ENCODE measurements at regions not wholly inside any gene's neighbourhood (a gene's known extent, or its start where the extent isn't known, plus 50 kb on each side); places are given as distances from the start of the nearest gene placed in this dataset.

DNA sequence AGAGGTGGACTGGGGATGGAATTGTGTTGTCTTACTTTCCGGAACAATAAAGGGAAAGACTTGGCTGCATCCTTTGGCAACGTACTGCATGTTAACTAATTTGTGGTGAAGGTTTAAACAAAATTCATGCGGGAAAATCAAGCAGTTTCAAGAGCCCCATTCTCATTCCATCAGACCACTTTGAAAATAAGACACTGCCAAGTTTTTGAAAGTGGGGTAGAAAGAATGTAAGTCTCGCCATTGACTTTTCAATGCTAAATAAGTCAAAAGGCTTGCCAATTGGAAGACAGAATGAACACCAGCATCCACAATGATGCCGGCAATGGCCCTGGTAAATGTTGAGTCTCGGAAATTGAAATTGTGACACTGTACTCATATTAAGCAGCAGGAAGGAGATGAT, 322.0 kb downstream of the RND3 start:
- intact Hi-C loops (cut with micrococcal nuclease; ENCODE audit: unreplicated experiment) = no loop called here
- TF ChIP-seq, protein P1, sequence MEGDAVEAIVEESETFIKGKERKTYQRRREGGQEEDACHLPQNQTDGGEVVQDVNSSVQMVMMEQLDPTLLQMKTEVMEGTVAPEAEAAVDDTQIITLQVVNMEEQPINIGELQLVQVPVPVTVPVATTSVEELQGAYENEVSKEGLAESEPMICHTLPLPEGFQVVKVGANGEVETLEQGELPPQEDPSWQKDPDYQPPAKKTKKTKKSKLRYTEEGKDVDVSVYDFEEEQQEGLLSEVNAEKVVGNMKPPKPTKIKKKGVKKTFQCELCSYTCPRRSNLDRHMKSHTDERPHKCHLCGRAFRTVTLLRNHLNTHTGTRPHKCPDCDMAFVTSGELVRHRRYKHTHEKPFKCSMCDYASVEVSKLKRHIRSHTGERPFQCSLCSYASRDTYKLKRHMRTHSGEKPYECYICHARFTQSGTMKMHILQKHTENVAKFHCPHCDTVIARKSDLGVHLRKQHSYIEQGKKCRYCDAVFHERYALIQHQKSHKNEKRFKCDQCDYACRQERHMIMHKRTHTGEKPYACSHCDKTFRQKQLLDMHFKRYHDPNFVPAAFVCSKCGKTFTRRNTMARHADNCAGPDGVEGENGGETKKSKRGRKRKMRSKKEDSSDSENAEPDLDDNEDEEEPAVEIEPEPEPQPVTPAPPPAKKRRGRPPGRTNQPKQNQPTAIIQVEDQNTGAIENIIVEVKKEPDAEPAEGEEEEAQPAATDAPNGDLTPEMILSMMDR (IDR thresholded peaks at IDR 0.05) = no peak
- TF ChIP-seq, protein P2, sequence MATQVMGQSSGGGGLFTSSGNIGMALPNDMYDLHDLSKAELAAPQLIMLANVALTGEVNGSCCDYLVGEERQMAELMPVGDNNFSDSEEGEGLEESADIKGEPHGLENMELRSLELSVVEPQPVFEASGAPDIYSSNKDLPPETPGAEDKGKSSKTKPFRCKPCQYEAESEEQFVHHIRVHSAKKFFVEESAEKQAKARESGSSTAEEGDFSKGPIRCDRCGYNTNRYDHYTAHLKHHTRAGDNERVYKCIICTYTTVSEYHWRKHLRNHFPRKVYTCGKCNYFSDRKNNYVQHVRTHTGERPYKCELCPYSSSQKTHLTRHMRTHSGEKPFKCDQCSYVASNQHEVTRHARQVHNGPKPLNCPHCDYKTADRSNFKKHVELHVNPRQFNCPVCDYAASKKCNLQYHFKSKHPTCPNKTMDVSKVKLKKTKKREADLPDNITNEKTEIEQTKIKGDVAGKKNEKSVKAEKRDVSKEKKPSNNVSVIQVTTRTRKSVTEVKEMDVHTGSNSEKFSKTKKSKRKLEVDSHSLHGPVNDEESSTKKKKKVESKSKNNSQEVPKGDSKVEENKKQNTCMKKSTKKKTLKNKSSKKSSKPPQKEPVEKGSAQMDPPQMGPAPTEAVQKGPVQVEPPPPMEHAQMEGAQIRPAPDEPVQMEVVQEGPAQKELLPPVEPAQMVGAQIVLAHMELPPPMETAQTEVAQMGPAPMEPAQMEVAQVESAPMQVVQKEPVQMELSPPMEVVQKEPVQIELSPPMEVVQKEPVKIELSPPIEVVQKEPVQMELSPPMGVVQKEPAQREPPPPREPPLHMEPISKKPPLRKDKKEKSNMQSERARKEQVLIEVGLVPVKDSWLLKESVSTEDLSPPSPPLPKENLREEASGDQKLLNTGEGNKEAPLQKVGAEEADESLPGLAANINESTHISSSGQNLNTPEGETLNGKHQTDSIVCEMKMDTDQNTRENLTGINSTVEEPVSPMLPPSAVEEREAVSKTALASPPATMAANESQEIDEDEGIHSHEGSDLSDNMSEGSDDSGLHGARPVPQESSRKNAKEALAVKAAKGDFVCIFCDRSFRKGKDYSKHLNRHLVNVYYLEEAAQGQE (IDR thresholded peaks at IDR 0.05; ENCODE audit: insufficient read depth in 1 of 2, low read depth in 2 of 2, low read length in 1 of 2) = no peak
- no peak for TF ChIP-seq TCF7L2 (IDR thresholded peaks at IDR 0.05; ENCODE audit: low read depth, low read length)
- TF ChIP-seq SIN3A (IDR thresholded peaks at IDR 0.05; ENCODE audit: borderline replicate concordance, insufficient read depth, low read depth, low read length) = no peak
- TF ChIP-seq POLR2AphosphoS5 (IDR thresholded peaks at IDR 0.05; ENCODE audit: low read depth, low read length) = no peak
- Histone ChIP-seq H3K27me3 (ENCODE audit: control insufficient read depth, insufficient read depth, low read length) (no peaks in the 10 kb centered on the region), H3K36me3 (ENCODE audit: control insufficient read depth, insufficient read depth, low read length) (no peaks in the 10 kb centered on the region), H3K4me3 (ENCODE audit: low read depth in 2 of 2, low read length in 2 of 2) (no peak overlapping the region), H3K9me3 (ENCODE audit: control insufficient read depth, insufficient read depth, low read depth, low read length) (no peaks in the 10 kb centered on the region), H3K27ac (ENCODE audit: low read length) (peak overlapping the region; percentile 77; the same call in 1 of the 2 replicates), H3K4me1 (ENCODE audit: control insufficient read depth, insufficient read depth, low read length) (peaks cover 19% of the 10 kb centered on the region)
- in situ Hi-C loops (cut with HindIII; ENCODE audit: low pct_unique_long_range_greater_than_20kb, low sequenced_read_pairs) = no loop called here
- POLR2A ChIA-PET = no interaction called here
- DNase-seq (ENCODE audit: low read depth, low spot score) (no peak), ATAC-seq (no peak)
- no TSS peak for BruUV-seq (replicated peaks)
- CTCF ChIA-PET = no interaction called here

DNA sequence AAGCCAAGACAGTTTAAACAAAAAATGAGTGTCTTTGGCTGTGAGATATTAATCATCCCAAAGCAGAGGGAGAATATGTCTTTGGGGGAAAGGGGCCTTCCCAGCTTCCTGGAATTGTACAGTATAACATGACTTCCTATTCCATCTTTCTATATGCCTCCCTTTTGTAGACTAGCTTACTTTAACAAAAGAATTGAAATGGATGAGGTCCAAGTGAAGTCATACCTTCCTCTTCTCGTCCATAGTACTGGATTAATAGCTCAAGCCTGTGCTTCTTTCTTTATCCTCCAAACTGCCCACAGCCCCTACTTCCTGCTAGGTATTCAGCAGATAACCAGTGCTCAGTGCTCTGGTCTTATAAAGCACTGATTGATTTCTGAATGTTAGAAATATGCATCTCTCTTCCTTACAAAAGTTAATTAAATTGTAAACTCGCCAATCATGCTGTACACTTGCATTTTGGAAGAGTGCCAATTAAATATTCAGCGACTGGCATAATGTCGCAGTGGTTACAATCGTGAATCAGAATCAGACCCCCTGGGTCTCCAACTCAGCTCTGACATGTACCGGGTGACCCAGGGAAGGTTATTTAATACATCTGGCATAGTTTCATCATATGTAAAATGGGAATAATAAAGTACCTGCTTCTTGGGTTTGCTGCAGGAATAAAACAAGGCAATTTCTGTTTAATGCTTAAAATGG, 325.1 kb downstream of the RND3 start:
- H3K4me3 ChIP-seq (ENCODE audit: low read depth in 2 of 2, low read length in 2 of 2) = no peak overlapping the region
- peaks cover 11% of the 10 kb centered on the region for H3K4me1 ChIP-seq (ENCODE audit: control insufficient read depth, insufficient read depth, low read length)
- no peaks in the 10 kb centered on the region for H3K36me3 ChIP-seq (ENCODE audit: control insufficient read depth, insufficient read depth, low read length)
- H3K9me3 ChIP-seq (ENCODE audit: control insufficient read depth, insufficient read depth, low read depth, low read length) = no peaks in the 10 kb centered on the region
- peak overlapping the region; percentile 31; the same call in 1 of the 2 replicates for H3K27ac ChIP-seq (ENCODE audit: low read length)
- no peak for DNase-seq (ENCODE audit: low read depth, low spot score)
- intact Hi-C loops (cut with micrococcal nuclease; ENCODE audit: unreplicated experiment) (no loop called here), in situ Hi-C loops (cut with HindIII; ENCODE audit: low pct_unique_long_range_greater_than_20kb, low sequenced_read_pairs) (no loop called here)
- BruUV-seq (replicated peaks) = no TSS peak
- TF ChIP-seq SIN3A (IDR thresholded peaks at IDR 0.05; ENCODE audit: borderline replicate concordance, insufficient read depth, low read depth, low read length) = no peak
- ATAC-seq = no peak
- ChIA-PET CTCF (no interaction called here), POLR2A (no interaction called here)
- no peaks in the 10 kb centered on the region for H3K27me3 ChIP-seq (ENCODE audit: control insufficient read depth, insufficient read depth, low read length)

DNA sequence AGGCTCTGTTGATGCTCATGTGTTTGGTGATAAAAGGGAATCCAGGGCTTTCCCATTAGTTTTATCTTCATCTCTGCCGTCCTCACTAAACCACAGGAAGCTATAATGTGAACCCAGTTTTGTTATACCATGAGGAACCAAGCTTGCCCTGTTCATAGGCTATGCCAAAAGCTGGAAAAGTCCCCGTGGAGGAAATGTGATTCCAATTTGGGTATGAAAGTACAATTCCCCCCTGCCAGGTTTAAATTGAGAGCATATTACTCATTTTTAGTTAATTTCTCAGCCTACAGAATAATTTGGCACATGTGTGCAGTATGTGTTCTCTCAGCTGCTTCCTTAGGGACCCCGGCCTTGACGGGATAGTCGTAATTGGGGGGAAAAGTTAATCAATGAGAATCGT, 327.4 kb downstream of the RND3 start:
- TF ChIP-seq POLR2AphosphoS5 (IDR thresholded peaks at IDR 0.05; ENCODE audit: low read depth, low read length) (no peak), SIN3A (IDR thresholded peaks at IDR 0.05; ENCODE audit: borderline replicate concordance, insufficient read depth, low read depth, low read length) (no peak), TCF7L2 (IDR thresholded peaks at IDR 0.05; ENCODE audit: low read depth, low read length) (no peak)
- TF ChIP-seq, protein P2 (IDR thresholded peaks at IDR 0.05; ENCODE audit: insufficient read depth in 1 of 2, low read depth in 2 of 2, low read length in 1 of 2) = no peak
- TF ChIP-seq, protein P1 (IDR thresholded peaks at IDR 0.05) = no peak
- in situ Hi-C loops (cut with HindIII; ENCODE audit: low pct_unique_long_range_greater_than_20kb, low sequenced_read_pairs) = no loop called here
- DNase-seq (ENCODE audit: low read depth, low spot score) (no peak), ATAC-seq (no peak)
- H3K4me3 ChIP-seq (ENCODE audit: low read depth in 2 of 2, low read length in 2 of 2) = no peak overlapping the region
- BruUV-seq (replicated peaks) = no TSS peak
- no peaks in the 10 kb centered on the region for H3K36me3 ChIP-seq (ENCODE audit: control insufficient read depth, insufficient read depth, low read length)
- POLR2A ChIA-PET = no interaction called here
- CTCF ChIA-PET = no interaction called here
- no peaks in the 10 kb centered on the region for H3K27me3 ChIP-seq (ENCODE audit: control insufficient read depth, insufficient read depth, low read length)
- no peak overlapping the region; the same call in 1 of the 2 replicates for H3K27ac ChIP-seq (ENCODE audit: low read length)
- H3K4me1 ChIP-seq (ENCODE audit: control insufficient read depth, insufficient read depth, low read length) = no peaks in the 10 kb centered on the region
- no peaks in the 10 kb centered on the region for H3K9me3 ChIP-seq (ENCODE audit: control insufficient read depth, insufficient read depth, low read depth, low read length)
- intact Hi-C loops (cut with micrococcal nuclease; ENCODE audit: unreplicated experiment) = no loop called here
